GM06990 (cell line): ENCODE measurements at regions not wholly inside any gene's neighbourhood (a gene's known extent, or its start where the extent isn't known, plus 50 kb on each side); places are given as distances from the start of the nearest gene placed in this dataset.

Experiments
- DNase-seq: peaks from one replicate; pipeline ENCODE4 v3.0.0-alpha.2; 2011; ENCODE audit not compliant: insufficient read length; ENCODE audit errors: extremely low read depth
- H3K27me3 ChIP-seq: replicated peaks from 2 replicates; pipeline ENCODE4 v1.6.0; 2011; ENCODE audit warnings: low read length; ENCODE audit not compliant: control insufficient read depth, insufficient read depth
- H3K36me3 ChIP-seq: 2 replicates; pipeline ENCODE4 v1.5.1; 2011; ENCODE audit warnings: low read length; ENCODE audit not compliant: control insufficient read depth, insufficient read depth
- H3K4me3 ChIP-seq: replicated peaks from 2 replicates; pipeline ENCODE4 v1.5.1; 2011; ENCODE audit warnings: low read depth, mild to moderate bottlenecking, control low read depth, low read length
- TF ChIP-seq, protein P1 (sequence below): IDR thresholded peaks from 2 replicates; pipeline ENCODE4 v1.5.1; 2011; ENCODE audit warnings: low read length, control low read depth, mild to moderate bottlenecking, inconsistent platforms; ENCODE audit not compliant: insufficient read depth, poor library complexity, severe bottlenecking

DNA sequence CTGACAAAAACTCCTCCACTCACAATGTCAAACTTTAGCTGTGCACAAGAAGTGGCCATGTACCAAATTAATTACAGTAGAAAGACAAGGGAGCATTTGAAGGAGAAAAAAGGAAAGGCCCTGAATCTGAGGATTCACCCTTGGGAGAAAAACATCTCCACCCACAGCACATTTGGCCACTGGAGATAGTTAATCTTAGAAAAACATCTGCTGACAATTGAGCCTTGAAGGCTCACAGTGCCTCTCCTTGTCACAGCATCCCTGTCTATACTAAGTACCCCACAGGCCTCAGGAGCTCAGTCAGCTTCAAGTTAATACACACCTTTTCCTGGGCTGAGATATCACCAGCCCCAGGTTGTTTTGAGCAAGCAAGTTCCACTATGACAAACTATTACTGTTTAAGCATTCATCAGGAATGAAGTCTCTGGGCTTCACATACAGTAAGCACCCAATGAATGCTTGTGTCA lies 78.1 kb upstream of the SETMAR start:
- TF ChIP-seq, protein P1, sequence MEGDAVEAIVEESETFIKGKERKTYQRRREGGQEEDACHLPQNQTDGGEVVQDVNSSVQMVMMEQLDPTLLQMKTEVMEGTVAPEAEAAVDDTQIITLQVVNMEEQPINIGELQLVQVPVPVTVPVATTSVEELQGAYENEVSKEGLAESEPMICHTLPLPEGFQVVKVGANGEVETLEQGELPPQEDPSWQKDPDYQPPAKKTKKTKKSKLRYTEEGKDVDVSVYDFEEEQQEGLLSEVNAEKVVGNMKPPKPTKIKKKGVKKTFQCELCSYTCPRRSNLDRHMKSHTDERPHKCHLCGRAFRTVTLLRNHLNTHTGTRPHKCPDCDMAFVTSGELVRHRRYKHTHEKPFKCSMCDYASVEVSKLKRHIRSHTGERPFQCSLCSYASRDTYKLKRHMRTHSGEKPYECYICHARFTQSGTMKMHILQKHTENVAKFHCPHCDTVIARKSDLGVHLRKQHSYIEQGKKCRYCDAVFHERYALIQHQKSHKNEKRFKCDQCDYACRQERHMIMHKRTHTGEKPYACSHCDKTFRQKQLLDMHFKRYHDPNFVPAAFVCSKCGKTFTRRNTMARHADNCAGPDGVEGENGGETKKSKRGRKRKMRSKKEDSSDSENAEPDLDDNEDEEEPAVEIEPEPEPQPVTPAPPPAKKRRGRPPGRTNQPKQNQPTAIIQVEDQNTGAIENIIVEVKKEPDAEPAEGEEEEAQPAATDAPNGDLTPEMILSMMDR = no peak
- Histone ChIP-seq H3K36me3 (no peaks in the 10 kb centered on the region), H3K4me3 (no peak overlapping the region), H3K27me3 (no peaks in the 10 kb centered on the region)
- no peak for DNase-seq

DNA sequence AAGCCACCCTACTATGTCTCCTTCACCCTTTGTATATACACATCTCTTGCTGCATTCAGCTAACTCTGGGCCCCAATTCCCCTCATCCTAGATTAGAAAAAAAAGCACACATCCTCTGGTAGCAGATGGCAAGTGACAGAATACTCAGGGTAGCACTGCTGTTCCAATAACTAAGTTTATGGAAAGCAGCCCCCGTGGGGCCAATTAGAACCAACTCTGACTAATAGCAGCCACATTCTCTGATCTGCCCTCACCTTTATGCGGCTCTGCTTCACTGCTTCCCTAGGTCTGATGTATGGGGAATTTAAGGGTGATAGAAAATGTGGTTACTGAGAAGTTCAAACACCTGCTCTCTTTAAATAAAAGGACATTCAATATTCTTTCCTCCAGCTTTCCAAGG lies 74.9 kb upstream of the SETMAR start:
- TF ChIP-seq, protein P1 = no peak
- no peak overlapping the region for H3K4me3 ChIP-seq
- H3K27me3 ChIP-seq = no peaks in the 10 kb centered on the region; the same call in 1 of the 2 replicates
- H3K36me3 ChIP-seq = no peaks in the 10 kb centered on the region
- DNase-seq = no peak

DNA sequence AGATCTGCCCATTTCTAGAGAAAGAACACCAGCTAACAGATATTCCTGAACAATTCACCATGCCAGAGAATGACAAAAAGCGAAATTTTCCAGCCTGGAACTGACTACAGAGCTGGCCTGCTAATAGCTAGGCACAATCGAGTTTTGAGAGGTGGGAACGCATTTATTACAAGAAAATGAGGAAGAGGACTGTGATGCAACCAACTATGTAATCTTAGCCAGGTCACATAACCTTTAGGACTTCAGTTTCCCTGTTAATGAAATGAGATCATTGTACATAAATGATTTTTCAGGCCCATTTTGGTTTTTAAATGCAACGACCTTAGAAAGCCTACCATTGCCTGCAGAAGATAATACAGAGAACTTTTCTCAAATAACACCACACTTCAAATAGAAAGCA lies 72.1 kb upstream of the SETMAR start:
- DNase-seq = no peak
- no peak overlapping the region for H3K4me3 ChIP-seq
- TF ChIP-seq, protein P1 = no peak

DNA sequence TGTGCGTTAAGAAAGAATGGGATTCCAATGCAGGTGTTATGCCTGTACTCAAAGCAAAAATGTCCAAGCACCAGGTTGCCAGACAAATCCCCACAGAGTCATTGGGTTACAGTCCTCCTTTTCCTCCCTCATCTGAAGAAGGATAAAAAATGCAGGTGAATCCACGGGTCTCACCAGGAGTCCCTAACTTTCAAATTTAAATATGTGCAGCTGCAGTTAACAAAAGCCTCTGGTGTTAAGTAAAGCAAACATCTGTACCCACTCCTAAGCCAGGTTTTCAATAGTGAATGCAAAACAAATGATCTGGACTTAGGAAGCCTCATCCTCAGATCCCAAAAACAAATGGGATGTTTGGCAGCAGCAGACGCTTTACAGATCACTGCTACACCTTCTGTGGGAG lies 70.4 kb upstream of the SETMAR start:
- TF ChIP-seq, protein P1 = no peak
- DNase-seq = no peak
- Histone ChIP-seq H3K36me3 (no peaks in the 10 kb centered on the region), H3K4me3 (no peak overlapping the region), H3K27me3 (no peaks in the 10 kb centered on the region; the same call in 1 of the 2 replicates)

More for the DNA sequence above, 72.1 kb upstream of the SETMAR start:
- Histone ChIP-seq H3K27me3 (no peaks in the 10 kb centered on the region; the same call in 1 of the 2 replicates), H3K36me3 (no peaks in the 10 kb centered on the region)

DNA sequence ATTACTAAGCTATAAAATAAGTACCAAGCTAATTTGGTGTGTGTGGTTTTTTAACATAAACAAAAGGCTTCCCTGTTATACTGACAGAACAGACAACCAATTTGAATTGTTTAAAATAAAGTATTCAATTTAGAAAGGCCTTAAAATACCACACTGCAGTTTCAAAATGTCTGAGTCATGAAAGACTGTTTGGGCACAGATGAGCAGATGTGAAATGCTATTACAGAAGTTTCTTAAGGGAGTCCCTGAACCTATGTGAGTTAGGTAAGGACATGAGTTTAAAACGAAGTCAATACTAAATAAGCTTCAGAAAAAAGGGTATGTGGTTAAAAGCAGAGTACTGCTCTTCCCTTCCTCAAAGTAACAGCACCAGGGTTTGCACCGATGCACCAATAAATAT lies 69.7 kb upstream of the SETMAR start:
- DNase-seq = no peak
- Histone ChIP-seq H3K27me3 (no peaks in the 10 kb centered on the region; the same call in 1 of the 2 replicates), H3K36me3 (no peaks in the 10 kb centered on the region), H3K4me3 (no peak overlapping the region)
- TF ChIP-seq, protein P1 = no peak

DNA sequence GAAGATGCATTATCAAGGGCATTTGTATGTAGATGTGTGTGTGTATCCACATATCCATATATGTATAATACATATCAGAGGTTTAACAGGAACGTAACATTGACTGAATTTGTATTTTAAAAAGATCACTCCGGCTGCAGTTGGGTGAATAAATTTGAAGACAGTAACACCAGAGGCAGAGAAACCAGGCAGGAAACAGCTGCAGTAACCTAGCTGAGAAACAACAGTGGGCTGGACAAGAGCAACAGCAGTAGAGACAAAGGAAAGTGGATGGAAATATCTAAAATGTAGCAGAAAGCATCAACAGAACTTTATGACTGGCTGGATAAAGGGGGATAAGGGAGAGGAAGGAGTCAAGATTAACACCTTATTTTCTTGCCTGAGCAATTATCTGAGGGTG lies 68.3 kb upstream of the SETMAR start:
- TF ChIP-seq, protein P1 = no peak
- no peaks in the 10 kb centered on the region; the same call in 1 of the 2 replicates for H3K27me3 ChIP-seq

More for the DNA sequence above, 68.3 kb upstream of the SETMAR start:
- no peak for DNase-seq
- Histone ChIP-seq H3K4me3 (no peak overlapping the region), H3K36me3 (no peaks in the 10 kb centered on the region)
